NCI-H510A (cell line): ENCODE measurements at regions not wholly inside any gene's neighbourhood (a gene's known extent, or its start where the extent isn't known, plus 50 kb on each side); places are given as distances from the start of the nearest gene placed in this dataset.
"Not testable (repeated sequence)": the region's sequence is repeated elsewhere in the genome, so short reads cannot be mapped to it uniquely, and the experiment has no call there.

ENCODE experiments used
- DNase-seq: peaks from one replicate; lab custom pipeline; 2025; lab: John Stamatoyannopoulos, UW

- DNase-seq, result no peak
Measured at GRCh38 chr14:25436906-25437305, 387.0 kb upstream of the STXBP6 start.

GRCh38 chr14:25436288-25436875 is 386.4 kb upstream of the STXBP6 start:
- no peak for DNase-seq

- no peak for DNase-seq
Measured at GRCh38 chr14:25431211-25432076, 381.5 kb upstream of the STXBP6 start.

GRCh38 chr14:25430808-25431207 is 380.9 kb upstream of the STXBP6 start:
- no peak for DNase-seq

- DNase-seq, result no peak
Measured at GRCh38 chr14:25412998-25413397, 363.1 kb upstream of the STXBP6 start.

GRCh38 chr14:25411781-25412757 is 362.1 kb upstream of the STXBP6 start:
- no peak for DNase-seq

- DNase-seq, result no peak
Measured at GRCh38 chr14:25406818-25407217, 356.9 kb upstream of the STXBP6 start.

- DNase-seq, result no peak
Measured at GRCh38 chr14:25400607-25401206, 350.8 kb upstream of the STXBP6 start.

GRCh38 chr14:25396128-25396527 is 346.2 kb upstream of the STXBP6 start:
- DNase-seq, result no peak

GRCh38 chr14:25394791-25395391 is 344.9 kb upstream of the STXBP6 start:
- DNase-seq, result no peak

GRCh38 chr14:25394356-25394755 is 344.4 kb upstream of the STXBP6 start:
- no peak for DNase-seq

GRCh38 chr14:25389948-25390347 is 340.0 kb upstream of the STXBP6 start:
- DNase-seq, result no peak

- no peak for DNase-seq
Measured at GRCh38 chr14:25381498-25381897, 331.6 kb upstream of the STXBP6 start.

- no peak for DNase-seq
Measured at GRCh38 chr14:25375639-25376038, 325.7 kb upstream of the STXBP6 start.

- peak; percentile 3 for DNase-seq
Measured at GRCh38 chr14:25371068-25371467, 321.1 kb upstream of the STXBP6 start.

GRCh38 chr14:25370057-25370456 is 320.1 kb upstream of the STXBP6 start:
- DNase-seq, result not testable (repeated sequence)

- DNase-seq, result no peak
Measured at GRCh38 chr14:25358330-25358729, 308.4 kb upstream of the STXBP6 start.

- DNase-seq, result no peak
Measured at GRCh38 chr14:25351269-25351668, 301.3 kb upstream of the STXBP6 start.

GRCh38 chr14:25350802-25351201 is 300.9 kb upstream of the STXBP6 start:
- DNase-seq, result no peak

GRCh38 chr14:25350021-25350420 is 300.1 kb upstream of the STXBP6 start:
- DNase-seq, result no peak

- no peak for DNase-seq
Measured at GRCh38 chr14:25349269-25349668, 299.3 kb upstream of the STXBP6 start.

GRCh38 chr14:25340882-25341281 is 290.9 kb upstream of the STXBP6 start:
- no peak for DNase-seq
